ENCODE measurements at regions not wholly inside any gene's neighbourhood (a gene's known extent, or its start where the extent isn't known, plus 50 kb on each side); places are given as distances from the start of the nearest gene placed in this dataset.
A peak's percentile ranks its signal among the peaks of the same experiment; 100 is the strongest.

DNA sequence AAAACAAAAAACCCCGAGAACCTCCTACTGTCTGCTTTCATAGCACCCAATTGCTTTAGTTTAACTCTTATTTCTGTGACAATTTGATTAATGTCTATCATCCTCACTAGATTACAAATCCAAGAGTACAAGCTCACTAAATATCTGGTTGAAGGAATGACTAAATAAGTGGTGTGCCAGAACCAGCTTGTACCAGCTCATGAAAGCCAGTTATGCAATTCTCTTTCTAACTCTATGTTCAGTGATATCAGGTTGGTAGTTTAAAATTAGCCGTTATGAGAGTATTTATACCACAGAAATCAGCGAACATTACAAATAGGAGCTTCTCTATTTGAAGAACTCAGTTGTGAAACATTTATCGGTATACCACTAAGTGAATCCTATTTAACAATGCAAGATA is 137.2 kb upstream of the MITF start:
- H3K27me3 ChIP-seq (replicated peaks; ENCODE audit: control insufficient read depth, insufficient read depth, low read length): peaks cover 10% of the 10 kb centered on the region
- H3K4me3 ChIP-seq (ENCODE audit: low read length): no peak overlapping the region
- H3K9me3 ChIP-seq (ENCODE audit: control insufficient read depth, low read length): peaks cover 8% of the 10 kb centered on the region
- no peaks in the 10 kb centered on the region for H3K36me3 ChIP-seq (ENCODE audit: control insufficient read depth, insufficient read depth, low read length, severe bottlenecking)
- no peaks in the 10 kb centered on the region for H3K4me1 ChIP-seq (ENCODE audit: control insufficient read depth, insufficient read depth, low read length)
- DNase-seq (ENCODE audit: low read depth): no peak
- no peak overlapping the region for H3K9ac ChIP-seq (ENCODE audit: low read length)

GRCh38 chr3:69594286-69594685 is 145.0 kb upstream of the MITF start:
- DNase-seq (ENCODE audit: low read depth): no peak
- no peaks in the 10 kb centered on the region for H3K9me3 ChIP-seq (ENCODE audit: control insufficient read depth, low read length)
- H3K4me1 ChIP-seq (ENCODE audit: control insufficient read depth, insufficient read depth, low read length): no peaks in the 10 kb centered on the region

DNA sequence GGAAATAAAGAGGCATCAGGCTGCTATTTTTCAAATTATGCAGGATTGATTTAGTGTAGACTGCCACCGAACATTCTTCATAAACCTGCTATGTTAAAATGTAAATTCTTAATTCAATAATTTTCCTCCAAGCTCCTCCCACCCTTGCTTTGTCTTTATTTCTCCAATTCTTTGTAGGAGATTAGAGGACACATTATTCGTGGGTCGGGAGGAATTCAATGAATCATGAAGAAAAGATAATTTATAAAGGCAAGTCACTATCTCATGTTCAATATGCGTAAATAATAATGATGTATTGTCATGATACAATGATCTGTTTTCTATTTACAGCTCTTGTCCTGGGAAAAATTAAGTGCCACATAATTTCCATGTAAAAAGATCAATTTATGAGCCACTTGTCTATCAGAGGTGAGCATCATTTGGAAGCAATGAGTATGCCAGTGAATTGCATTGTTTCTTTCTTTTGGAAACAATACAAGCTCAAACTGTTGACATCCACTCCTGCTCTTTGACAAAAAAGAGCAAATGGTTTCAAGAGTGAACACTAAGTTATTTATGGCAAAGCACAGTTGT is 148.0 kb upstream of the MITF start:
- H3K4me3 ChIP-seq (ENCODE audit: low read length): no peak overlapping the region
- no peak overlapping the region for H3K9ac ChIP-seq (ENCODE audit: low read length)
- no peaks in the 10 kb centered on the region for H3K36me3 ChIP-seq (ENCODE audit: control insufficient read depth, insufficient read depth, low read length, severe bottlenecking)
- no peaks in the 10 kb centered on the region for H3K27me3 ChIP-seq (replicated peaks; ENCODE audit: control insufficient read depth, insufficient read depth, low read length)
- DNase-seq (ENCODE audit: low read depth): no peak
- H3K9me3 ChIP-seq (ENCODE audit: control insufficient read depth, low read length): peaks cover 24% of the 10 kb centered on the region
- H3K4me1 ChIP-seq (ENCODE audit: control insufficient read depth, insufficient read depth, low read length): no peaks in the 10 kb centered on the region

More at GRCh38 chr3:69594286-69594685, 145.0 kb upstream of the MITF start:
- Histone ChIP-seq H3K4me3 (ENCODE audit: low read length) (no peak overlapping the region), H3K36me3 (ENCODE audit: control insufficient read depth, insufficient read depth, low read length, severe bottlenecking) (no peaks in the 10 kb centered on the region), H3K9ac (ENCODE audit: low read length) (no peak overlapping the region), H3K27me3 (replicated peaks; ENCODE audit: control insufficient read depth, insufficient read depth, low read length) (no peaks in the 10 kb centered on the region)

- Histone ChIP-seq H3K27me3 (replicated peaks; ENCODE audit: control insufficient read depth, insufficient read depth, low read length) (no peaks in the 10 kb centered on the region), H3K9ac (ENCODE audit: low read length) (no peak overlapping the region), H3K36me3 (ENCODE audit: control insufficient read depth, insufficient read depth, low read length, severe bottlenecking) (no peaks in the 10 kb centered on the region), H3K9me3 (ENCODE audit: control insufficient read depth, low read length) (peaks cover 32% of the 10 kb centered on the region), H3K4me1 (ENCODE audit: control insufficient read depth, insufficient read depth, low read length) (no peaks in the 10 kb centered on the region), H3K4me3 (ENCODE audit: low read length) (no peak overlapping the region)
- DNase-seq (ENCODE audit: low read depth): no peak
Observed at GRCh38 chr3:69590111-69590510, 149.2 kb upstream of the MITF start.

DNA sequence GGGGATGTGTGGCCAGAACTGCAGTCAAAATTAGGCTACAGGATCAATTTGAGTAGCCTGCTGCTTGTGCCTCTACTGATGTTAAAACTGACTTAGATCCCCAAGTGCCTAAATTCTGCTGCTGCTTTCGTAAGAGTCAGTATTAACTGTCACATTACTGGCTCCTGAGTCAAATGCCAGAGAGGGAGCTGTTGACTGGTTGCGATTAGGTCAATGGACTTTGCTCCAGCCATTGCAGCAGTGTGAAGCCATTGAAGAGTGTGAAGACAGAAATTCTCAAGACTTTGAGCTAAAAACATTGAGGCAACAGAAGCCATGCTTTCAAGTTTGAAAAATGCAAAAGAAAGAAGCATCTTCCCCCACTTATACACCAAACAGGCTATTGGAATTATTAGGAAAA is 151.1 kb upstream of the MITF start:
- Histone ChIP-seq H3K9me3 (ENCODE audit: control insufficient read depth, low read length) (peaks cover 32% of the 10 kb centered on the region), H3K9ac (ENCODE audit: low read length) (no peak overlapping the region), H3K27me3 (replicated peaks; ENCODE audit: control insufficient read depth, insufficient read depth, low read length) (peaks cover 8% of the 10 kb centered on the region), H3K4me1 (ENCODE audit: control insufficient read depth, insufficient read depth, low read length) (no peaks in the 10 kb centered on the region), H3K36me3 (ENCODE audit: control insufficient read depth, insufficient read depth, low read length, severe bottlenecking) (no peaks in the 10 kb centered on the region), H3K4me3 (ENCODE audit: low read length) (no peak overlapping the region)
- no peak for DNase-seq (ENCODE audit: low read depth)

GRCh38 chr3:69585472-69585871 is 153.8 kb upstream of the MITF start:
- Histone ChIP-seq H3K9ac (ENCODE audit: low read length) (no peak overlapping the region), H3K36me3 (ENCODE audit: control insufficient read depth, insufficient read depth, low read length, severe bottlenecking) (no peaks in the 10 kb centered on the region), H3K9me3 (ENCODE audit: control insufficient read depth, low read length) (peaks cover 32% of the 10 kb centered on the region), H3K4me1 (ENCODE audit: control insufficient read depth, insufficient read depth, low read length) (no peaks in the 10 kb centered on the region), H3K27me3 (replicated peaks; ENCODE audit: control insufficient read depth, insufficient read depth, low read length) (peaks cover 8% of the 10 kb centered on the region), H3K4me3 (ENCODE audit: low read length) (no peak overlapping the region)
- DNase-seq (ENCODE audit: low read depth): no peak

DNA sequence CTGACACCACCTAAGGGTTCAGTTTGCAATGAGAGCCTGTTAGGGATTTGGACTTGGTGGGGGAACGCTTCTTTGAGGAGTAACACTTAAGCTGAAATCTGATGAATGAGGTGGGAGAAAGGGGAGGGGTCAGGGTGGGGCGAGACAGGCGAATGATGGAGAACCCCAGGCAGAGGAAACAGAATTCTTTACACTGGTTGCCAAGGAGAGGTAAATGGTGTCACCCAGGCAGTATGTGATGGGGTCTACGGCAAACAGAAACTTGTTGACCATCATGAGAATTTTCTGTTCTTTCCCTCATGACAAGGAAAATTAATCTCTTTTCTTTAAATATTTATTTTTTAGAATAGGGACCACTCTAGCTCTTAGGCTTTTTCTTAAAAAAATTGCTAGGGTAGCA is 157.2 kb upstream of the MITF start:
- Histone ChIP-seq H3K9ac (ENCODE audit: low read length) (no peak overlapping the region), H3K4me3 (ENCODE audit: low read length) (no peak overlapping the region), H3K36me3 (ENCODE audit: control insufficient read depth, insufficient read depth, low read length, severe bottlenecking) (no peaks in the 10 kb centered on the region), H3K9me3 (ENCODE audit: control insufficient read depth, low read length) (peaks cover 15% of the 10 kb centered on the region), H3K27me3 (replicated peaks; ENCODE audit: control insufficient read depth, insufficient read depth, low read length) (peaks cover 21% of the 10 kb centered on the region), H3K4me1 (ENCODE audit: control insufficient read depth, insufficient read depth, low read length) (no peaks in the 10 kb centered on the region)
- DNase-seq (ENCODE audit: low read depth): no peak

DNA sequence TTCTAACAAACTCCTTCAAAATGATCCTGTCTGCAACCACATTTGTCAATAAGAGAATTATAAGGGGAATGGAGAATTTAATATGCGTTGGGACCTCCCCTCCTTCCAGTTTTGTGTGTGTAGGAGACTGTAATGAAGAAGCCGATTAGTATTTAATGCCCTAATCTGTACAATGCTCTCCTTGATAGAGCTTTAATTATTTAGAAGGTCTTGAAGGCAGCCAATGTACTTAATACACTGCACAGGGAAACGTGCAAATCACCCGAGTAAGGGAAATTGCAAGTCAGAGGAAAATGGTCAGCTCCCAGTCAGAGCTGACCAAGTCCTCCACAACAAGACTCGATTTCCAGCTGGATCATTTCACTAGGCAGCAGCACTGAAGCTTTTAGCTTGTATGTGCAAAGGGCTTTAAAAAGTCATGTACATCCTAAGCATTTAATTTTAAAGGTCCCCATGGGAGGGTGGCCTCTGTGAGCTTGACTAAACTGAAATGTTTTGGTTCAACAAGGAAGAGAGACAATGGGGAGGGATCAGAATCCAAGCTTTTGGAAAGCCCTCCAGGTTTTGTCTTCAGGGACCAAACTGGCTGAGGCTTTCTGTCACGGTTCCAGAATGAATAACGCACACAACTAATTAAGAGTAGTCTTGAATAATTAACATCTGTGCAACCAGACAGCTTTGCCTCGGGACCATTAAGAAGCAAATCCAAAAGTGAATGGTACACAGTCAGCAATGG is 159.8 kb upstream of the MITF start:
- Histone ChIP-seq H3K4me3 (ENCODE audit: low read length) (no peak overlapping the region), H3K27me3 (replicated peaks; ENCODE audit: control insufficient read depth, insufficient read depth, low read length) (peaks cover 17% of the 10 kb centered on the region), H3K9ac (ENCODE audit: low read length) (no peak overlapping the region), H3K4me1 (ENCODE audit: control insufficient read depth, insufficient read depth, low read length) (no peaks in the 10 kb centered on the region), H3K9me3 (ENCODE audit: control insufficient read depth, low read length) (no peaks in the 10 kb centered on the region), H3K36me3 (ENCODE audit: control insufficient read depth, insufficient read depth, low read length, severe bottlenecking) (no peaks in the 10 kb centered on the region)
- DNase-seq (ENCODE audit: low read depth): no peak

DNA sequence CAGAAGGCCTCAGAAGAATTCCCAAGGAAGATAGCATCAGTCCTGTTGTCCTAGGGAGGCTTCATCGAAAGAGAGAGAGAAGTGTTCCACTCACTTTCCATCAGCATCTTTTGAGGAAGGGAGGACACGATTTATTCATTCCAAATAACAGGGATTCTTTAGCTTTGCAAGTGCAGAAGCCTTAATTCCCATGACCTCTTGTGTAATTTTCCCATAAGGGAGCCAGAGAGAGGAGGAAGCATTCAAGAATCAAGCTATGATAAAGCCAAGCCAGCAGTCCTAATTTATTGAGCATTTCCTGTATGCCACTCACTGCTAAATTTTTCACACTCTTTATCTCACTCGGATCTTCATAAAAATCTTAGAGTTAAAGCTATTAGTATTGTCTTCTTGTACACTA is 169.7 kb upstream of the MITF start:
- Histone ChIP-seq H3K4me1 (ENCODE audit: control insufficient read depth, insufficient read depth, low read length) (peaks cover 10% of the 10 kb centered on the region), H3K9ac (ENCODE audit: low read length) (no peak overlapping the region), H3K36me3 (ENCODE audit: control insufficient read depth, insufficient read depth, low read length, severe bottlenecking) (no peaks in the 10 kb centered on the region), H3K27me3 (replicated peaks; ENCODE audit: control insufficient read depth, insufficient read depth, low read length) (peaks cover 9% of the 10 kb centered on the region), H3K9me3 (ENCODE audit: control insufficient read depth, low read length) (no peaks in the 10 kb centered on the region), H3K4me3 (ENCODE audit: low read length) (no peak overlapping the region)
- DNase-seq (ENCODE audit: low read depth): no peak

- Histone ChIP-seq H3K9ac (ENCODE audit: low read length) (no peak overlapping the region), H3K4me1 (ENCODE audit: control insufficient read depth, insufficient read depth, low read length) (peaks cover 10% of the 10 kb centered on the region), H3K4me3 (ENCODE audit: low read length) (no peak overlapping the region), H3K36me3 (ENCODE audit: control insufficient read depth, insufficient read depth, low read length, severe bottlenecking) (no peaks in the 10 kb centered on the region), H3K9me3 (ENCODE audit: control insufficient read depth, low read length) (no peaks in the 10 kb centered on the region), H3K27me3 (replicated peaks; ENCODE audit: control insufficient read depth, insufficient read depth, low read length) (peaks cover 9% of the 10 kb centered on the region)
- peak; percentile 7 for DNase-seq (ENCODE audit: low read depth)
Observed at GRCh38 chr3:69568951-69569350, 170.3 kb upstream of the MITF start.

DNA sequence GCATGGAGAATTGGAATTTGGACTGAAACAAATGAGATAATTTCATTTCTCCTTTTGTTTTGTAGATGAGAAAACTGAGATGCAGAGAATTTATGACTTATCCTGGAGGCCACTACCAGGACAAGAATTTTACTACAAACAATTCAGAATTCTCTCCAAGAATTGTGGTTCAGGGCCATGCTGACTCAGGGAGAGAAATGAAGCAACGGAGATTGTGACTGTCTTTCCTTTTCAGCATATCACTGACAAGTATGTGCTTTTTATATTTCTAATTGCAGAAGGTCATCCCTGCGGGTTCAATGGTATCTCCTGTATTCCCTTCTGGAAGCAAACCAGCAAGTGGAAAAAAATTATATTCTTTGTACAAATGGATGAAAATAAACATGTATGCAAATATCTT is 170.8 kb upstream of the MITF start:
- Histone ChIP-seq H3K36me3 (ENCODE audit: control insufficient read depth, insufficient read depth, low read length, severe bottlenecking) (no peaks in the 10 kb centered on the region), H3K9ac (ENCODE audit: low read length) (no peak overlapping the region), H3K27me3 (replicated peaks; ENCODE audit: control insufficient read depth, insufficient read depth, low read length) (peaks cover 9% of the 10 kb centered on the region), H3K4me1 (ENCODE audit: control insufficient read depth, insufficient read depth, low read length) (peaks cover 10% of the 10 kb centered on the region), H3K4me3 (ENCODE audit: low read length) (no peak overlapping the region), H3K9me3 (ENCODE audit: control insufficient read depth, low read length) (no peaks in the 10 kb centered on the region)
- peak; percentile 7 for DNase-seq (ENCODE audit: low read depth)

- Histone ChIP-seq H3K36me3 (ENCODE audit: control insufficient read depth, insufficient read depth, low read length, severe bottlenecking) (no peaks in the 10 kb centered on the region), H3K4me1 (ENCODE audit: control insufficient read depth, insufficient read depth, low read length) (peaks cover 10% of the 10 kb centered on the region), H3K9ac (ENCODE audit: low read length) (no peak overlapping the region), H3K4me3 (ENCODE audit: low read length) (no peak overlapping the region), H3K27me3 (replicated peaks; ENCODE audit: control insufficient read depth, insufficient read depth, low read length) (peaks cover 5% of the 10 kb centered on the region), H3K9me3 (ENCODE audit: control insufficient read depth, low read length) (no peaks in the 10 kb centered on the region)
- DNase-seq (ENCODE audit: low read depth): no peak
Observed at GRCh38 chr3:69567710-69568052, 171.6 kb upstream of the MITF start.
